B cell (primary cell): ENCODE measurements at regions not wholly inside any gene's neighbourhood (a gene's known extent, or its start where the extent isn't known, plus 50 kb on each side); places are given as distances from the start of the nearest gene placed in this dataset.

Source experiments
- ATAC-seq: fragments of 200-7000 bp; cut with Tn5 transposase; one replicate; pipeline ENCODE4 v1.10.0; 2021; ENCODE audit warnings: low read depth, mild to moderate bottlenecking, moderate number of reproducible peaks, moderate library complexity
- CTCF ChIA-PET: fragments of 350-600 bp; sonication (Branson Sonifier 250); formaldehyde crosslinking; loops from one replicate; lab custom pipeline; 2021; ENCODE audit warnings: antibody characterized with exemption, inconsistent platforms; lab: Charles Lee
- POLR2A ChIA-PET: fragments of 350-600 bp; sonication (Branson Sonifier 250); formaldehyde crosslinking; loops from one replicate; lab custom pipeline; 2021; ENCODE audit warnings: antibody characterized with exemption; lab: Charles Lee
- DNase-seq: peaks from one replicate; pipeline ENCODE4 v3.0.0; 2013
- H2AFZ ChIP-seq: 2 replicates; pipeline ENCODE4 v1.6.1; 2012; ENCODE audit warnings: mild to moderate bottlenecking, low read depth, low read length; ENCODE audit not compliant: insufficient read depth, poor library complexity, severe bottlenecking
- H3K27ac ChIP-seq, 2 donors: 1 replicate in 1 of 2; 2 replicates in 1 of 2; pipeline ENCODE4 v1.5.1; 2012 to 2013; ENCODE audit warnings: low read length in 2 of 2, mild to moderate bottlenecking in 2 of 2, moderate library complexity in 1 of 2
- H3K27me3 ChIP-seq, 4 experiments: fragments of 200-600 bp in 1 of 4; sonication (generic) in 1 of 4; replicated peaks in 1 of 4; 1 replicate in 2 of 4; 2 replicates in 2 of 4; pipeline versions ENCODE4 v1.6.1 to v1.7.0; 2013 to 2016; ENCODE audit warnings: low read length in 3 of 4, mild to moderate bottlenecking in 2 of 4, mixed read lengths in 1 of 4, moderate library complexity in 1 of 4; ENCODE audit not compliant: insufficient read depth in 4 of 4, control insufficient read depth in 3 of 4; ENCODE audit errors: control extremely low read depth in 1 of 4
- H3K36me3 ChIP-seq, 2 experiments: replicated peaks in 1 of 2; 1 replicate in 1 of 2; 2 replicates in 1 of 2; pipeline versions ENCODE4 v1.6.1 to v1.7.1; 2013; ENCODE audit warnings: low read length in 1 of 2; ENCODE audit not compliant: insufficient read depth in 2 of 2, control insufficient read depth in 1 of 2; ENCODE audit errors: control extremely low read depth in 1 of 2, extremely low read depth in 1 of 2
- H3K4me1 ChIP-seq, 2 donors: fragments of 200-600 bp in 1 of 2; sonication (generic) in 1 of 2; 1 replicate in 1 of 2; 2 replicates in 1 of 2; pipeline versions ENCODE4 v1.5.1 to v1.6.1; 2013 to 2017; ENCODE audit warnings: low read length in 2 of 2; ENCODE audit not compliant: control insufficient read depth in 2 of 2, insufficient read depth in 2 of 2
- H3K4me2 ChIP-seq: replicated peaks from 2 replicates; pipeline ENCODE3; 2012; ENCODE audit warnings: mild to moderate bottlenecking, low read depth, low read length; ENCODE audit not compliant: poor library complexity, severe bottlenecking
- H3K4me3 ChIP-seq, 5 experiments: fragments of 200-600 bp in 1 of 5; sonication (generic) in 1 of 5; 1 replicate in 3 of 5; 2 replicates in 2 of 5; pipeline versions ENCODE4 v1.5.1 to v1.7.0; 2011 to 2016; ENCODE audit warnings: low read length in 4 of 5, mild to moderate bottlenecking in 4 of 5, low read depth in 2 of 5, control low read depth in 1 of 5, moderate library complexity in 1 of 5; ENCODE audit not compliant: insufficient read depth in 1 of 5; ENCODE audit errors: control extremely low read depth in 1 of 5, extremely low read depth in 1 of 5
- H3K79me2 ChIP-seq: fragments of 200-600 bp; sonication (generic); one replicate; pipeline ENCODE4 v1.6.0; 2016; ENCODE audit warnings: low read length; ENCODE audit not compliant: control insufficient read depth, insufficient read depth
- H3K9ac ChIP-seq: fragments of 200-600 bp; sonication (generic); 2 replicates; pipeline ENCODE4 v1.6.1; 2017; ENCODE audit warnings: mild to moderate bottlenecking, low read length, moderate library complexity
- H3K9me3 ChIP-seq, 3 donors: one replicate each; pipeline versions ENCODE4 v1.6.1 to v1.7.1; 2013; ENCODE audit warnings: low read length in 2 of 3; ENCODE audit not compliant: control insufficient read depth in 2 of 3, insufficient read depth in 1 of 3; ENCODE audit errors: control extremely low read depth in 1 of 3
- H4K20me1 ChIP-seq: 2 replicates; pipeline ENCODE4 v1.6.0; 2012; ENCODE audit warnings: mild to moderate bottlenecking, low read length; ENCODE audit not compliant: insufficient read depth, control insufficient read depth, poor library complexity, severe bottlenecking
- H3K27ac Mint-ChIP-seq: one replicate; pipeline ENCODE4 v1.8.0; 2021; ENCODE audit warnings: mixed read lengths
- H3K27me3 Mint-ChIP-seq: one replicate; pipeline ENCODE4 v1.8.0; 2021; ENCODE audit warnings: mixed read lengths
- H3K4me1 Mint-ChIP-seq: one replicate; pipeline ENCODE4 v1.8.0; 2021; ENCODE audit warnings: mixed read lengths
- H3K4me3 Mint-ChIP-seq: one replicate; pipeline ENCODE4 v1.8.0; 2021; ENCODE audit warnings: mixed read lengths
- H3K9me3 Mint-ChIP-seq: one replicate; pipeline ENCODE4 v1.8.0; 2022; ENCODE audit warnings: mixed read lengths; ENCODE audit not compliant: insufficient read depth
- CTCF ChIP-seq: fragments of 200-600 bp; IDR thresholded peaks from one replicate; pipeline ENCODE4 v1.8.0; 2022; ENCODE audit warnings: antibody characterized with exemption, mild to moderate bottlenecking
- EZH2 ChIP-seq: IDR thresholded peaks from 2 replicates; pipeline ENCODE4 v1.6.1; 2012; ENCODE audit warnings: borderline replicate concordance, low read depth, mild to moderate bottlenecking, moderate library complexity, low read length; ENCODE audit not compliant: insufficient read depth, poor library complexity, severe bottlenecking
- WGBS: methylation state at CpG from one replicate; pipeline ENCODE4 v1.1.5; 2013; ENCODE audit warnings: missing lambda C conversion rate; ENCODE audit not compliant: insufficient coverage; 5-methylcytosine and 5-hydroxymethylcytosine counted together
- intact Hi-C: fragments of 100-400 bp; cut with micrococcal nuclease; formaldehyde crosslinking; loops from one replicate; pipeline ENCODE4 v1.10.0; 2022

- CTCF ChIA-PET, result no interaction called here
- Histone ChIP-seq H3K9me3 (peaks cover 0 to 3% (median 0%) of the 10 kb centered on the region in 3 donors), H3K27me3 (peaks cover 0 to 24% (median 10%) of the 10 kb centered on the region in 4 experiments), H3K4me1 (no peaks in the 10 kb centered on the region), H3K9ac (no peak overlapping the region), H2AFZ (no peak overlapping the region), H3K79me2 (no peaks in the 10 kb centered on the region), H3K4me2 (no peak overlapping the region), H3K4me3 (no peak overlapping the region), H3K27ac (no peak overlapping the region), H4K20me1 (no peaks in the 10 kb centered on the region), H3K36me3 (no peaks in the 10 kb centered on the region)
- H3K4me3 Mint-ChIP-seq, result no peak overlapping the region
- H3K9me3 Mint-ChIP-seq, result no peaks in the 10 kb centered on the region
- WGBS, result 41% methylated on average over 8 of the region's 11 CpGs
- ATAC-seq (no peak), DNase-seq (no peak)
- POLR2A ChIA-PET, result no interaction called here
- H3K4me1 Mint-ChIP-seq, result no peaks in the 10 kb centered on the region
- no peak overlapping the region for H3K27ac Mint-ChIP-seq
- intact Hi-C loops, result no loop called here
- peaks cover 47% of the 10 kb centered on the region for H3K27me3 Mint-ChIP-seq
- TF ChIP-seq CTCF (no peak), EZH2 (no peak)
These were observed 88.6 kb downstream of the LINC00237 start for GRCh38 chr20:21017528-21018085.

GRCh38 chr20:21016751-21017150 is 89.4 kb downstream of the LINC00237 start:
- H2AFZ ChIP-seq, result no peak overlapping the region
- Mint-ChIP-seq H3K27me3 (peaks cover 52% of the 10 kb centered on the region), H3K27ac (no peak overlapping the region), H3K4me1 (no peaks in the 10 kb centered on the region), H3K9me3 (no peaks in the 10 kb centered on the region), H3K4me3 (no peak overlapping the region)
- WGBS, result 86% methylated on average over 1 of the region's 3 CpGs
- TF ChIP-seq EZH2 (no peak), CTCF (no peak)
- H4K20me1 ChIP-seq, result no peaks in the 10 kb centered on the region
- H3K9ac ChIP-seq, result no peak overlapping the region
- H3K27ac ChIP-seq, result no peak overlapping the region
- ChIA-PET POLR2A (no interaction called here), CTCF (no interaction called here)
- intact Hi-C loops, result no loop called here
- DNase-seq, result no peak
- H3K27me3 ChIP-seq, result peaks cover 0 to 24% (median 10%) of the 10 kb centered on the region in 4 experiments
- no peak overlapping the region for H3K4me2 ChIP-seq
- no peak for ATAC-seq
- no peaks in the 10 kb centered on the region for H3K36me3 ChIP-seq
- H3K9me3 ChIP-seq, result peaks cover 0 to 3% (median 0%) of the 10 kb centered on the region in 3 donors
- H3K4me1 ChIP-seq, result no peaks in the 10 kb centered on the region
- H3K4me3 ChIP-seq, result no peak overlapping the region
- no peaks in the 10 kb centered on the region for H3K79me2 ChIP-seq
